B cell (primary cell): ENCODE measurements at regions not wholly inside any gene's neighbourhood (a gene's known extent, or its start where the extent isn't known, plus 50 kb on each side); places are given as distances from the start of the nearest gene placed in this dataset.

Source experiments
- ATAC-seq: fragments of 200-7000 bp; cut with Tn5 transposase; one replicate; pipeline ENCODE4 v1.10.0; 2021; ENCODE audit warnings: low read depth, mild to moderate bottlenecking, moderate number of reproducible peaks, moderate library complexity
- CTCF ChIA-PET: fragments of 350-600 bp; sonication (Branson Sonifier 250); formaldehyde crosslinking; loops from one replicate; lab custom pipeline; 2021; ENCODE audit warnings: antibody characterized with exemption, inconsistent platforms; lab: Charles Lee
- POLR2A ChIA-PET: fragments of 350-600 bp; sonication (Branson Sonifier 250); formaldehyde crosslinking; loops from one replicate; lab custom pipeline; 2021; ENCODE audit warnings: antibody characterized with exemption; lab: Charles Lee
- DNase-seq: peaks from one replicate; pipeline ENCODE4 v3.0.0; 2013
- H2AFZ ChIP-seq: 2 replicates; pipeline ENCODE4 v1.6.1; 2012; ENCODE audit warnings: mild to moderate bottlenecking, low read depth, low read length; ENCODE audit not compliant: insufficient read depth, poor library complexity, severe bottlenecking
- H3K27ac ChIP-seq, 2 donors: 1 replicate in 1 of 2; 2 replicates in 1 of 2; pipeline ENCODE4 v1.5.1; 2012 to 2013; ENCODE audit warnings: low read length in 2 of 2, mild to moderate bottlenecking in 2 of 2, moderate library complexity in 1 of 2
- H3K27me3 ChIP-seq, 4 experiments: fragments of 200-600 bp in 1 of 4; sonication (generic) in 1 of 4; replicated peaks in 1 of 4; 1 replicate in 2 of 4; 2 replicates in 2 of 4; pipeline versions ENCODE4 v1.6.1 to v1.7.0; 2013 to 2016; ENCODE audit warnings: low read length in 3 of 4, mild to moderate bottlenecking in 2 of 4, mixed read lengths in 1 of 4, moderate library complexity in 1 of 4; ENCODE audit not compliant: insufficient read depth in 4 of 4, control insufficient read depth in 3 of 4; ENCODE audit errors: control extremely low read depth in 1 of 4
- H3K36me3 ChIP-seq, 2 experiments: replicated peaks in 1 of 2; 1 replicate in 1 of 2; 2 replicates in 1 of 2; pipeline versions ENCODE4 v1.6.1 to v1.7.1; 2013; ENCODE audit warnings: low read length in 1 of 2; ENCODE audit not compliant: insufficient read depth in 2 of 2, control insufficient read depth in 1 of 2; ENCODE audit errors: control extremely low read depth in 1 of 2, extremely low read depth in 1 of 2
- H3K4me1 ChIP-seq, 2 donors: fragments of 200-600 bp in 1 of 2; sonication (generic) in 1 of 2; 1 replicate in 1 of 2; 2 replicates in 1 of 2; pipeline versions ENCODE4 v1.5.1 to v1.6.1; 2013 to 2017; ENCODE audit warnings: low read length in 2 of 2; ENCODE audit not compliant: control insufficient read depth in 2 of 2, insufficient read depth in 2 of 2
- H3K4me2 ChIP-seq: replicated peaks from 2 replicates; pipeline ENCODE3; 2012; ENCODE audit warnings: mild to moderate bottlenecking, low read depth, low read length; ENCODE audit not compliant: poor library complexity, severe bottlenecking
- H3K4me3 ChIP-seq, 5 experiments: fragments of 200-600 bp in 1 of 5; sonication (generic) in 1 of 5; 1 replicate in 3 of 5; 2 replicates in 2 of 5; pipeline versions ENCODE4 v1.5.1 to v1.7.0; 2011 to 2016; ENCODE audit warnings: low read length in 4 of 5, mild to moderate bottlenecking in 4 of 5, low read depth in 2 of 5, control low read depth in 1 of 5, moderate library complexity in 1 of 5; ENCODE audit not compliant: insufficient read depth in 1 of 5; ENCODE audit errors: control extremely low read depth in 1 of 5, extremely low read depth in 1 of 5
- H3K79me2 ChIP-seq: fragments of 200-600 bp; sonication (generic); one replicate; pipeline ENCODE4 v1.6.0; 2016; ENCODE audit warnings: low read length; ENCODE audit not compliant: control insufficient read depth, insufficient read depth
- H3K9ac ChIP-seq: fragments of 200-600 bp; sonication (generic); 2 replicates; pipeline ENCODE4 v1.6.1; 2017; ENCODE audit warnings: mild to moderate bottlenecking, low read length, moderate library complexity
- H3K9me3 ChIP-seq, 3 donors: one replicate each; pipeline versions ENCODE4 v1.6.1 to v1.7.1; 2013; ENCODE audit warnings: low read length in 2 of 3; ENCODE audit not compliant: control insufficient read depth in 2 of 3, insufficient read depth in 1 of 3; ENCODE audit errors: control extremely low read depth in 1 of 3
- H4K20me1 ChIP-seq: 2 replicates; pipeline ENCODE4 v1.6.0; 2012; ENCODE audit warnings: mild to moderate bottlenecking, low read length; ENCODE audit not compliant: insufficient read depth, control insufficient read depth, poor library complexity, severe bottlenecking
- H3K27ac Mint-ChIP-seq: one replicate; pipeline ENCODE4 v1.8.0; 2021; ENCODE audit warnings: mixed read lengths
- H3K27me3 Mint-ChIP-seq: one replicate; pipeline ENCODE4 v1.8.0; 2021; ENCODE audit warnings: mixed read lengths
- H3K4me1 Mint-ChIP-seq: one replicate; pipeline ENCODE4 v1.8.0; 2021; ENCODE audit warnings: mixed read lengths
- H3K4me3 Mint-ChIP-seq: one replicate; pipeline ENCODE4 v1.8.0; 2021; ENCODE audit warnings: mixed read lengths
- H3K9me3 Mint-ChIP-seq: one replicate; pipeline ENCODE4 v1.8.0; 2022; ENCODE audit warnings: mixed read lengths; ENCODE audit not compliant: insufficient read depth
- EZH2 ChIP-seq: IDR thresholded peaks from 2 replicates; pipeline ENCODE4 v1.6.1; 2012; ENCODE audit warnings: borderline replicate concordance, low read depth, mild to moderate bottlenecking, moderate library complexity, low read length; ENCODE audit not compliant: insufficient read depth, poor library complexity, severe bottlenecking
- WGBS: methylation state at CpG from one replicate; pipeline ENCODE4 v1.1.5; 2013; ENCODE audit warnings: missing lambda C conversion rate; ENCODE audit not compliant: insufficient coverage; 5-methylcytosine and 5-hydroxymethylcytosine counted together
- intact Hi-C: fragments of 100-400 bp; cut with micrococcal nuclease; formaldehyde crosslinking; loops from one replicate; pipeline ENCODE4 v1.10.0; 2022
- TF ChIP-seq, protein P1 (sequence below): fragments of 200-600 bp; IDR thresholded peaks from one replicate; pipeline ENCODE4 v1.8.0; 2022; ENCODE audit warnings: antibody characterized with exemption, mild to moderate bottlenecking

DNA sequence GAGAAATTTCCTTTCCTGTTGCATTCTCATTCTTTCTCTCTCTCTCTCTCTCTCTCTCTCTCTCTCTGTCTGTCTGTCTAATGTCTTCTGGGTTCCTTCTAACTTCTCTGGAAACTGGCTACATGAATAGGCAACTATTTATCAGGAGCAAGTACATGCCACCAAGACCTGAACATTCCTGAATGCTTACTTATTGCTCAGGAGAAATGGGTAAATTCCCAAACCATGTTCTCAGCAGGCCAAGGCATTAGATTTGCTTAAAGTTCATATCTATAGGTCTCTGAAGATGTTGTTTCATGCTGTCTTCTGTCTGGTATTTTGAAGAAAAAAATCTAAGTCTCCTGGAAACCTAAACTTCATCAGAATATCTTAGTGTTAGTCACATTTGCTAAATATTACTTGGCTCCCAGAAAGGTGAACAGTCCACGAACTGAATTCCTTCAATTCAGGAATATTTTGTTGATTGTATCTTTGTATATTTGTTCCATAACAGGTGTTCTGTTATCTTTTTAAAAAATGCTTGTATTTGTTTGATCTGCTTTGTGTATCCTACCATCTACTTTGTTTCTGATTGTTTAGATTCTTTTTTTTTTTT lies 77.2 kb upstream of the FIGN start:
- Histone ChIP-seq H3K9ac (no peak overlapping the region), H3K4me2 (no peak overlapping the region), H3K36me3 (no peaks in the 10 kb centered on the region), H3K4me3 (no peak overlapping the region), H3K4me1 (no peaks in the 10 kb centered on the region), H4K20me1 (no peaks in the 10 kb centered on the region), H3K79me2 (no peaks in the 10 kb centered on the region), H3K27me3 (no peaks in the 10 kb centered on the region), H3K27ac (no peak overlapping the region), H2AFZ (no peak overlapping the region), H3K9me3 (peaks cover 0 to 3% (median 0%) of the 10 kb centered on the region in 3 donors)
- intact Hi-C loops = no loop called here
- no peaks in the 10 kb centered on the region for H3K27me3 Mint-ChIP-seq
- no peak for TF ChIP-seq EZH2
- TF ChIP-seq, protein P1, sequence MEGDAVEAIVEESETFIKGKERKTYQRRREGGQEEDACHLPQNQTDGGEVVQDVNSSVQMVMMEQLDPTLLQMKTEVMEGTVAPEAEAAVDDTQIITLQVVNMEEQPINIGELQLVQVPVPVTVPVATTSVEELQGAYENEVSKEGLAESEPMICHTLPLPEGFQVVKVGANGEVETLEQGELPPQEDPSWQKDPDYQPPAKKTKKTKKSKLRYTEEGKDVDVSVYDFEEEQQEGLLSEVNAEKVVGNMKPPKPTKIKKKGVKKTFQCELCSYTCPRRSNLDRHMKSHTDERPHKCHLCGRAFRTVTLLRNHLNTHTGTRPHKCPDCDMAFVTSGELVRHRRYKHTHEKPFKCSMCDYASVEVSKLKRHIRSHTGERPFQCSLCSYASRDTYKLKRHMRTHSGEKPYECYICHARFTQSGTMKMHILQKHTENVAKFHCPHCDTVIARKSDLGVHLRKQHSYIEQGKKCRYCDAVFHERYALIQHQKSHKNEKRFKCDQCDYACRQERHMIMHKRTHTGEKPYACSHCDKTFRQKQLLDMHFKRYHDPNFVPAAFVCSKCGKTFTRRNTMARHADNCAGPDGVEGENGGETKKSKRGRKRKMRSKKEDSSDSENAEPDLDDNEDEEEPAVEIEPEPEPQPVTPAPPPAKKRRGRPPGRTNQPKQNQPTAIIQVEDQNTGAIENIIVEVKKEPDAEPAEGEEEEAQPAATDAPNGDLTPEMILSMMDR = no peak
- no peak overlapping the region for H3K27ac Mint-ChIP-seq
- ATAC-seq (no peak), DNase-seq (no peak)
- ChIA-PET POLR2A (no interaction called here), CTCF (no interaction called here)
- H3K4me1 Mint-ChIP-seq = no peaks in the 10 kb centered on the region
- H3K4me3 Mint-ChIP-seq = no peak overlapping the region
- no CpG with 5 or more reads among the region's 1 CpG for WGBS
- no peaks in the 10 kb centered on the region for H3K9me3 Mint-ChIP-seq

DNA sequence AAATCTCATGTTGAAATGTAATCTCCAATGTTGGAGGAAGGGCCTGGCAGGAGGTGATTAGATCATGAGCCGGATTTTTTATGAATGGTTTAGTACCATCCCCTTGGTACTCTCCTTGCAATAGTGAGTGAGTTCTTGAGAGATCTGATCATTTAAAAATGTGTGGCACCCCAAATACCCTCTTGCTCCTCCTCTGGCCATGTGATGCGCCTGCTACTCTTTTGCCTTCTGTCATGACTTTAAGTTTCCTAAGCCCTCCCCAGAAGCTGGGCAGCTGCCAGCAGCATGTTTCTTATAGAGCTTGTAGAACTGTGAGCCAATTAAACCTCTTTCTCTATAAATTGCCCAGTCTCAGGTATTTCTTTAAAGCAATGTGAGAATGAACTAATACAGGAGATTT lies 72.6 kb upstream of the FIGN start:
- no peaks in the 10 kb centered on the region for H3K9me3 ChIP-seq
- Mint-ChIP-seq H3K27ac (no peak overlapping the region), H3K4me1 (no peaks in the 10 kb centered on the region), H3K27me3 (no peaks in the 10 kb centered on the region), H3K4me3 (no peak overlapping the region), H3K9me3 (peaks cover 2% of the 10 kb centered on the region)
- WGBS = 88% methylated on average over 1 of the region's 2 CpGs
- H3K9ac ChIP-seq = no peak overlapping the region
- H3K27me3 ChIP-seq = no peaks in the 10 kb centered on the region
- H3K4me1 ChIP-seq = no peaks in the 10 kb centered on the region
- no peak overlapping the region for H2AFZ ChIP-seq
- TF ChIP-seq, protein P1 = no peak
- DNase-seq (no peak), ATAC-seq (no peak)
- ChIA-PET CTCF (no interaction called here), POLR2A (no interaction called here)
- no peaks in the 10 kb centered on the region for H3K79me2 ChIP-seq
- H3K27ac ChIP-seq = no peak overlapping the region
- no peak overlapping the region for H3K4me3 ChIP-seq
- intact Hi-C loops = no loop called here
- no peaks in the 10 kb centered on the region for H3K36me3 ChIP-seq
- H3K4me2 ChIP-seq = no peak overlapping the region
- H4K20me1 ChIP-seq = no peaks in the 10 kb centered on the region
